ENCODE measurements at regions not wholly inside any gene's neighbourhood (a gene's known extent, or its start where the extent isn't known, plus 50 kb on each side); places are given as distances from the start of the nearest gene placed in this dataset.

DNA sequence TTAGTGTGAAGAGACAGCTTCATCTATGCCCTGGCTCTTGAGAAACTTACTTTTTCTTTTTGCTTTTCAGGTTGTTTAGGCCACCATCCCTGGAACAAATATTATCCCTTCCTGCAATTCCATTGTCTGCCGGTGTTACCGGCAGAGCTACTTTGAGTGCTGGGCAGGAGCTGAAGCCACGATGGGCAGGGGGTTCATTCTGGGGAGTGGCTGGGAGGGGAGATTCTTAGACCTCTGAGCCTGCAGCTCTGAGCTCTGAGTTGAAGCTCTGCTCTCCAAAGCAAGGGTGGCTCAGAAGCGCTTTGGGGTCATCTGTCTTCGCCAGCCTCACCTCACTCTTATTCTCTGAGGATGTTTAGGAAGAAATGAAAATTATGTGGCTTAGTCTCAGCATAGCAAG is 1066.6 kb upstream of the SLC10A2 start:
- Histone ChIP-seq H3K36me3 (no peaks in the 10 kb centered on the region), H3K9me3 (no peaks in the 10 kb centered on the region), H3K4me3 (no peak overlapping the region), H3K4me1 (no peaks in the 10 kb centered on the region), H3K27me3 (no peaks in the 10 kb centered on the region), H3K27ac (no peak overlapping the region)
- no peak for TF ChIP-seq POLR2AphosphoS5 (IDR thresholded peaks at IDR 0.05)
- TF ChIP-seq POLR2A (IDR thresholded peaks at IDR 0.05) = no peak
- TF ChIP-seq, protein P1, sequence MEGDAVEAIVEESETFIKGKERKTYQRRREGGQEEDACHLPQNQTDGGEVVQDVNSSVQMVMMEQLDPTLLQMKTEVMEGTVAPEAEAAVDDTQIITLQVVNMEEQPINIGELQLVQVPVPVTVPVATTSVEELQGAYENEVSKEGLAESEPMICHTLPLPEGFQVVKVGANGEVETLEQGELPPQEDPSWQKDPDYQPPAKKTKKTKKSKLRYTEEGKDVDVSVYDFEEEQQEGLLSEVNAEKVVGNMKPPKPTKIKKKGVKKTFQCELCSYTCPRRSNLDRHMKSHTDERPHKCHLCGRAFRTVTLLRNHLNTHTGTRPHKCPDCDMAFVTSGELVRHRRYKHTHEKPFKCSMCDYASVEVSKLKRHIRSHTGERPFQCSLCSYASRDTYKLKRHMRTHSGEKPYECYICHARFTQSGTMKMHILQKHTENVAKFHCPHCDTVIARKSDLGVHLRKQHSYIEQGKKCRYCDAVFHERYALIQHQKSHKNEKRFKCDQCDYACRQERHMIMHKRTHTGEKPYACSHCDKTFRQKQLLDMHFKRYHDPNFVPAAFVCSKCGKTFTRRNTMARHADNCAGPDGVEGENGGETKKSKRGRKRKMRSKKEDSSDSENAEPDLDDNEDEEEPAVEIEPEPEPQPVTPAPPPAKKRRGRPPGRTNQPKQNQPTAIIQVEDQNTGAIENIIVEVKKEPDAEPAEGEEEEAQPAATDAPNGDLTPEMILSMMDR (IDR thresholded peaks at IDR 0.05) = no peak
- DNase-seq (ENCODE audit: low spot score in 2 of 2) = no peak
- intact Hi-C loops (cut with DNase I; ENCODE audit: low total_unique reads) = no loop called here

DNA sequence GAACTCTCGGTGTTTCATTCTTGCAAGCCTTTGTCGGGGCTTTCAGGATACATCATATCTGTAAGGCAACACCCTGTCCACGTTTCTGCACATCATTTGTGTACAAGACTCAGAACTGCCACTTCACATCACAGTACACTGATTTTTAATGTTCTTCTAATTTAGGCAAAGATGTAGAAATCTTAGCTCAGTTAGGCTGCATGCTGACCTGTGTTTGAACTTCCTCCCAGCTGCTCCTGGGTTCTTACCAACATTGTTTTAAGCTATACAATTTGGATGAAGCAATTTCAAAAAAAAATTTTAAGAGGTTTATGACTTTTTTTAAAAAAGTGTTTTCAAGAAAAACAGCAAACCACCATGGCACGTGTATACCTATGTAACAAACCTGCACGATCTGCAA is 1047.9 kb upstream of the SLC10A2 start:
- no peaks in the 10 kb centered on the region for H3K27me3 ChIP-seq
- no peak overlapping the region for H3K4me3 ChIP-seq
- H3K9me3 ChIP-seq = no peaks in the 10 kb centered on the region
- H3K27ac ChIP-seq = no peak overlapping the region
- no peak for DNase-seq (ENCODE audit: low spot score in 2 of 2)
- H3K4me1 ChIP-seq = no peaks in the 10 kb centered on the region
- no peaks in the 10 kb centered on the region for H3K36me3 ChIP-seq
- TF ChIP-seq, protein P1 (IDR thresholded peaks at IDR 0.05) = no peak
- intact Hi-C loops (cut with DNase I; ENCODE audit: low total_unique reads) = no loop called here

DNA sequence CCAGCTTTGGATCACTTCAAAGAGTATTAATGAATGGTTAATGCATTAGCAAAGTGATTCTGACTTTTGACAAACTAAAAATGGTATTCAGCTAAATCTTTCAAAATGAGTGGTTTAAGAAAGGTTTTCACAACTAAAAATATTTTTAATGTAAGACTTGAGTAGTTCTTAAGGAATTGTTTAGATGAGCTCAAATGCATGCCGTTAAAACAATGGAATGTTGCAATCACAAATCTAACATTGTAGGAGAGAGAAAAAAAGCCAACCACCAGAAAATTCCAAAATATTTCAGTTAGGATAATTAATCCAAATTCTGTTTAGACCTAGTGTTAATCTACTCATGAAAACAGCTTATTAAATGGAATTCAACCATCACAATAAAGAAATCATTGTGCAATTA is 1044.8 kb upstream of the SLC10A2 start:
- H3K36me3 ChIP-seq = no peaks in the 10 kb centered on the region
- intact Hi-C loops (cut with DNase I; ENCODE audit: low total_unique reads) = no loop called here
- no peak overlapping the region for H3K4me3 ChIP-seq
- DNase-seq (ENCODE audit: low spot score in 2 of 2) = no peak
- H3K9me3 ChIP-seq = no peaks in the 10 kb centered on the region
- no peaks in the 10 kb centered on the region for H3K4me1 ChIP-seq
- H3K27me3 ChIP-seq = no peaks in the 10 kb centered on the region
- no peak for TF ChIP-seq POLR2A (IDR thresholded peaks at IDR 0.05)
- TF ChIP-seq, protein P1 (IDR thresholded peaks at IDR 0.05) = no peak
- TF ChIP-seq POLR2AphosphoS5 (IDR thresholded peaks at IDR 0.05) = no peak
- H3K27ac ChIP-seq = no peak overlapping the region

DNA sequence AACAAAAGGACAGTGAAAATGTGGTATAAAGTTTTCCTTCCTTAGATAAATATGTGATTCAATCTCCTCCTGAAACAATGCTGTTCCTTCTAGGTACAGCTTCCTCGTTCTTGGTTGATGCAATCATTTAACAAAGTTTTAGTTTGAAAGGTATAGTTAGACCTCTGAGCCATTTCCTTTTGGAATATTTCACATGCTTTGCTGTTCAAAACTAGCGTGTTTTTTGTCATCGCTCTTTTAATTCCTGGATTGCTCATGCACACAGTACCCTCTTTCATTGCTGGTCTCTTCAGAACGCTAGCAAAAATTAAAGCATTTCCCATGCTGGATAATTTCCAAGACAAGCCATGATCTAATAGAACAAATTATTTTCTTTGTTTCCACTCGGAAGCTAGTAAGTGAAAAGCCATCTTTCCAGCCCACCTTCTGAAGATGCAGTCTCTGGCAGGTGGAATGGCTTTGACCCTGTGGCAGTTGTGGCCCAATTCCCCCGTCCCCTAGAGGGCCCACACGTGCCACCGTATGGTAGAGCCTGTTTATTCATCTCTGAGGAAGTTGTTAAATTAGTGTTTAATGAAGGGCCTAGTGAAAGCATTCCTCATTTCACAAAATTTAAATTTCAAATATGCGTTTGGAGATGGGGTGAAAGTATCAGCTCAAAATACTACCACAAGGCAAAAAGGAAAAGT is 1040.6 kb upstream of the SLC10A2 start:
- Histone ChIP-seq H3K9me3 (no peaks in the 10 kb centered on the region), H3K27me3 (no peaks in the 10 kb centered on the region), H3K36me3 (no peaks in the 10 kb centered on the region), H3K27ac (peak overlapping the region; percentile 60), H3K4me1 (no peaks in the 10 kb centered on the region), H3K4me3 (no peak overlapping the region)
- intact Hi-C loops (cut with DNase I; ENCODE audit: low total_unique reads) = no loop called here
- TF ChIP-seq, protein P1 (IDR thresholded peaks at IDR 0.05) = no peak
- TF ChIP-seq POLR2AphosphoS5 (IDR thresholded peaks at IDR 0.05) (no peak), POLR2A (IDR thresholded peaks at IDR 0.05) (no peak)
- no peak for DNase-seq (ENCODE audit: low spot score in 2 of 2)

DNA sequence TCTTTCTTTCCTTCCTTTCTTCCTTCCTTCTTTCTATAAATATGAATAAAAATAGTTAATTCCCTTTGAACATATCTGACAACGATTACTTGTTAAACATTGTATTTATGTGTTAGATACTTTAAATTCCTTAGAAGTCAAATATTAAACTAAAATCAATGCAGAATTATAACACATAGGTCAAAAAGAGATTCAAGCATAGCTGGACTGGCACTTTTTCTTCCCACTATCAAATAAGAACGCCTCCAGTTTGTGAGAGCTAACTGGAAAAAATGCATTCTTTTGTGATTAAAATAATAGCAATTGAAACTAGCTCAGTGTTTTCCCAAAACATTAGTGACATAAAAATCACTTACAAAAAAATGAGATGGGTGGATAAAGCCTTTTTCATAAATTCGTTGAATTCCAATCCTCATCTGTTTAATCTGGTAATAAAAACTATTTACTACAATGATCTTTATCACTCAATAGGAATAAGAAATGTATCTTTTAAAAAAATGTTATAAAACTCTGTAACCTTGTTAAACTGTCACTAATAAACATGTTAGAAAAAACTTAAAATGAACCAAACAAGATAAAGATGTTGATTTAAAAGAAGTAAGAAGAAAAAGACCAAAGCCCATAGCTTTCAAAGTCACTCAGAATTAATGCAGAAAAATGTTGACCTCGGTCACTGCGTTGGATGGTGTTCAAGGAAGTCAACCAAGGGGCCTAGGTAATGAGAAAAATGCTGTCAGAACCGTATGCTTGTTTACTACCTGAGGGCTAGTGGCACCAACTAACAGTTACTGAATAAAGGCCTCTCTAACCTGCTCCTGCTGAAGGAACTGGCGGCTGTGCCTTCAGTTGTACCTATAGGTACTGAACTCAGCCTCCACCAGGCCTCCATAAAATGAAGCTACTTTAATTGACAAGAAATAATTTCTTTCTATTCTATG is 1039.5 kb upstream of the SLC10A2 start:
- intact Hi-C loops (cut with DNase I; ENCODE audit: low total_unique reads) = no loop called here
- no peaks in the 10 kb centered on the region for H3K9me3 ChIP-seq
- TF ChIP-seq, protein P1 (IDR thresholded peaks at IDR 0.05) = no peak
- no peak for TF ChIP-seq POLR2AphosphoS5 (IDR thresholded peaks at IDR 0.05)
- TF ChIP-seq POLR2A (IDR thresholded peaks at IDR 0.05) = no peak
- peak overlapping the region; percentile 60 for H3K27ac ChIP-seq
- DNase-seq (ENCODE audit: low spot score in 2 of 2) = peak in 1 of 2 donors; percentile 20
- no peak overlapping the region for H3K4me3 ChIP-seq
- H3K4me1 ChIP-seq = no peaks in the 10 kb centered on the region
- no peaks in the 10 kb centered on the region for H3K36me3 ChIP-seq
- H3K27me3 ChIP-seq = no peaks in the 10 kb centered on the region

Data from breast epithelium (tissue), 4 donors.